GM12875 (cell line): ENCODE measurements at regions not wholly inside any gene's neighbourhood (a gene's known extent, or its start where the extent isn't known, plus 50 kb on each side); places are given as distances from the start of the nearest gene placed in this dataset.

Experiments
- H3K4me3 ChIP-seq: one replicate; pipeline ENCODE4 v1.5.1; 2011; ENCODE audit warnings: low read depth, low read length, control low read depth
- CTCF ChIP-seq: IDR thresholded peaks from 2 replicates; pipeline ENCODE4 v1.5.1; 2011; ENCODE audit warnings: low read depth, mild to moderate bottlenecking, control low read depth, inconsistent platforms, low read length, moderate library complexity, borderline replicate concordance; ENCODE audit not compliant: insufficient read depth

GRCh38 chr3:162152636-162153035, 656.0 kb downstream of the OTOL1 start:
- no peak overlapping the region for H3K4me3 ChIP-seq
- TF ChIP-seq CTCF: no peak

DNA sequence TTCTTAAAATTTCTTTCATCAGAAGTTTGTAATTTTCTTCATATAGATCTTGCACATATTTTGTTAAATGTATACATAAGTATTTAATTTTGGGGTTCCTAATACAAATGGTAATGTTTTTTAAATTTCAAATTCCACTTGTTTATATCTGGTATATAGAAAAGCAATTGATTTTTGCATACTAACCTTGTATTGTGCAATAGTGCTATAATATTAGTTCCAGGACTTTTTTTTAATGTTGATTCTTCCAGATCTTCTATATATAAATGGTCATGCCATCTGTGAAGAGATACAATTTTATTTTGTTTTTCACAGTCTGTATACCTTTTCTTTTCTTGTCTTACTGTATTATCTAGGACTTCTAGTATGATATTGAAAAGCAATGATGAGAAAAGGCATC, 665.0 kb downstream of the OTOL1 start:
- no peak for TF ChIP-seq CTCF
- no peak overlapping the region for H3K4me3 ChIP-seq

- no peak overlapping the region for H3K4me3 ChIP-seq
- TF ChIP-seq CTCF: no peak
These were observed 668.7 kb downstream of the OTOL1 start for GRCh38 chr3:162165346-162165745.

DNA sequence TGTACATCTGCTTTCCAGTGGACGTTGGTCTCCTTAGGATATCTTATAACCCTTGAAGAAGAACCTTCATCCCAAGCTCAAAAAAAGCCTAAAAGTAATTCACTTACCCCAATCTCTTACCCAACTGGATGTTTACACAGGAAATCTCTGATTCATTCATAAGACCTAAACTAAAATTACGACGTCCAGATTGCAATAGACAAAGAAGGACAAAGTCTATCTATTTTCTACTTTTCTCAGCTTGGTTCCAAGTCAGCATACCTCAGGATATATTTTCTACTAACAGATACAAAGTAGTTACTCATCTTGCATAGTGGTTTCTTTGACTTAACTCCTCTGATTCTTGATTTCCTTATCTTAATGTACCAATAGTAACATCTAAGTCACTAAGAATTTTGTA, 669.9 kb downstream of the OTOL1 start:
- no peak overlapping the region for H3K4me3 ChIP-seq
- TF ChIP-seq CTCF: no peak

- TF ChIP-seq CTCF: no peak
- H3K4me3 ChIP-seq: no peak overlapping the region
These were observed 672.1 kb downstream of the OTOL1 start for GRCh38 chr3:162168715-162169114.

- H3K4me3 ChIP-seq: no peak overlapping the region
- no peak for TF ChIP-seq CTCF
These were observed 674.0 kb downstream of the OTOL1 start for GRCh38 chr3:162170581-162170980.

- TF ChIP-seq CTCF: no peak
- H3K4me3 ChIP-seq: no peak overlapping the region
These were observed 675.4 kb downstream of the OTOL1 start for GRCh38 chr3:162171970-162172369.
